Ishikawa (cell line): ENCODE measurements at regions not wholly inside any gene's neighbourhood (a gene's known extent, or its start where the extent isn't known, plus 50 kb on each side); places are given as distances from the start of the nearest gene placed in this dataset.

Experiments used
- CEBPB ChIP-seq: IDR thresholded peaks from 2 replicates; pipeline ENCODE4 v1.6.1; 2012
- CREB1 ChIP-seq: IDR thresholded peaks from 2 replicates; pipeline ENCODE4 v1.6.1; 2012; ENCODE audit warnings: low read depth
- EGR1 ChIP-seq: IDR thresholded peaks from 2 replicates; pipeline ENCODE4 v1.6.1; 2012
- EP300 ChIP-seq: IDR thresholded peaks from 2 replicates; pipeline ENCODE4 v1.6.1; 2012; ENCODE audit warnings: borderline replicate concordance
- FOXM1 ChIP-seq: IDR thresholded peaks from 2 replicates; pipeline ENCODE4 v1.6.1; 2012; ENCODE audit warnings: low read depth, borderline replicate concordance
- NFIC ChIP-seq: IDR thresholded peaks from 2 replicates; pipeline ENCODE4 v1.6.1; 2012
- RAD21 ChIP-seq: IDR thresholded peaks from 2 replicates; pipeline ENCODE4 v1.6.1; 2012; ENCODE audit warnings: low read depth
- TAF1 ChIP-seq: IDR thresholded peaks from 2 replicates; pipeline ENCODE4 v1.6.1; 2012; ENCODE audit warnings: low read depth, mild to moderate bottlenecking
- TCF12 ChIP-seq: IDR thresholded peaks from 2 replicates; pipeline ENCODE4 v1.6.1; 2012; ENCODE audit warnings: low read depth
- TEAD4 ChIP-seq: IDR thresholded peaks from 2 replicates; pipeline ENCODE4 v1.6.1; 2012
- YY1 ChIP-seq: IDR thresholded peaks from 2 replicates; pipeline ENCODE4 v1.6.1; 2012; ENCODE audit warnings: low read depth
- ZBTB7A ChIP-seq: IDR thresholded peaks from 2 replicates; pipeline ENCODE4 v1.6.1; 2012; ENCODE audit warnings: low read depth
- TF ChIP-seq, protein P1 (sequence below): IDR thresholded peaks from 2 replicates; pipeline ENCODE4 v1.6.1; 2012
- TF ChIP-seq, protein P2 (sequence below): IDR thresholded peaks from 2 replicates; pipeline ENCODE4 v1.6.1; 2012; ENCODE audit warnings: low read depth, mild to moderate bottlenecking
- TF ChIP-seq, protein P3 (sequence below): IDR thresholded peaks from 2 replicates; pipeline ENCODE4 v1.6.1; 2012

DNA sequence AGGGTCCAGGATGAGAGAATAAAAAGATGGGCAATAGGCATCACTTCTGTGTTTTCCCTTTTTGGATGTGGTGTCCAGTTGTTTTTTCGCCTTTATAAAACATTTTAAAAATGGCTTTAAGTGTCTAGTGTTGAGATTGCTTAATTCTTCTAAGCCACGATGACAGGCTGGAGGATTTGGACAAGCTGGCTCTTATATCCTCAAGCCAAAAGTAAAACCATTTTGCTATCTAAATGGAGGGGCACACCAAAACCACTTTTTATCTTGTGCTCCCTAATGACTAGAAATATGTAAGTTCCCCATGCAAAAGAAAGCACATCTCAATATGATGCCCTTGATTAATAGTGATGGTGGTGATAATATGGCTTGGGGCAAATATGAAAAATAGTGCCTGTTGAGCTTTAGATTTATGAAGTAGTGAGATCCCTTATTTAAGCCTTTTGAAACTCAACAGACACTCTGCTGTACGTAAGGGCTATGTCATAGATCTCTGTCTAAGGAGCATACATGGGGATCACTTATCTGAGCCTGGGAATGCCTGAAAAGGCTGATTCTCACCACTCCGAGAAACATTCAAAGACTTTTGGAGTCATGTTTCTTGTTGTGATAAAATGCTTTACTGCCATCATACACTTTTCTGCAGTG is 185.5 kb downstream of the KCNS3 start:
- TF ChIP-seq EGR1 (no peak), TCF12 (no peak), ZBTB7A (no peak), EP300 (no peak), CREB1 (no peak), RAD21 (no peak), YY1 (no peak)
- TF ChIP-seq, protein P1, sequence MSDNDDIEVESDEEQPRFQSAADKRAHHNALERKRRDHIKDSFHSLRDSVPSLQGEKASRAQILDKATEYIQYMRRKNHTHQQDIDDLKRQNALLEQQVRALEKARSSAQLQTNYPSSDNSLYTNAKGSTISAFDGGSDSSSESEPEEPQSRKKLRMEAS: no peak
- TF ChIP-seq, protein P2, sequence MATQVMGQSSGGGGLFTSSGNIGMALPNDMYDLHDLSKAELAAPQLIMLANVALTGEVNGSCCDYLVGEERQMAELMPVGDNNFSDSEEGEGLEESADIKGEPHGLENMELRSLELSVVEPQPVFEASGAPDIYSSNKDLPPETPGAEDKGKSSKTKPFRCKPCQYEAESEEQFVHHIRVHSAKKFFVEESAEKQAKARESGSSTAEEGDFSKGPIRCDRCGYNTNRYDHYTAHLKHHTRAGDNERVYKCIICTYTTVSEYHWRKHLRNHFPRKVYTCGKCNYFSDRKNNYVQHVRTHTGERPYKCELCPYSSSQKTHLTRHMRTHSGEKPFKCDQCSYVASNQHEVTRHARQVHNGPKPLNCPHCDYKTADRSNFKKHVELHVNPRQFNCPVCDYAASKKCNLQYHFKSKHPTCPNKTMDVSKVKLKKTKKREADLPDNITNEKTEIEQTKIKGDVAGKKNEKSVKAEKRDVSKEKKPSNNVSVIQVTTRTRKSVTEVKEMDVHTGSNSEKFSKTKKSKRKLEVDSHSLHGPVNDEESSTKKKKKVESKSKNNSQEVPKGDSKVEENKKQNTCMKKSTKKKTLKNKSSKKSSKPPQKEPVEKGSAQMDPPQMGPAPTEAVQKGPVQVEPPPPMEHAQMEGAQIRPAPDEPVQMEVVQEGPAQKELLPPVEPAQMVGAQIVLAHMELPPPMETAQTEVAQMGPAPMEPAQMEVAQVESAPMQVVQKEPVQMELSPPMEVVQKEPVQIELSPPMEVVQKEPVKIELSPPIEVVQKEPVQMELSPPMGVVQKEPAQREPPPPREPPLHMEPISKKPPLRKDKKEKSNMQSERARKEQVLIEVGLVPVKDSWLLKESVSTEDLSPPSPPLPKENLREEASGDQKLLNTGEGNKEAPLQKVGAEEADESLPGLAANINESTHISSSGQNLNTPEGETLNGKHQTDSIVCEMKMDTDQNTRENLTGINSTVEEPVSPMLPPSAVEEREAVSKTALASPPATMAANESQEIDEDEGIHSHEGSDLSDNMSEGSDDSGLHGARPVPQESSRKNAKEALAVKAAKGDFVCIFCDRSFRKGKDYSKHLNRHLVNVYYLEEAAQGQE: no peak

DNA sequence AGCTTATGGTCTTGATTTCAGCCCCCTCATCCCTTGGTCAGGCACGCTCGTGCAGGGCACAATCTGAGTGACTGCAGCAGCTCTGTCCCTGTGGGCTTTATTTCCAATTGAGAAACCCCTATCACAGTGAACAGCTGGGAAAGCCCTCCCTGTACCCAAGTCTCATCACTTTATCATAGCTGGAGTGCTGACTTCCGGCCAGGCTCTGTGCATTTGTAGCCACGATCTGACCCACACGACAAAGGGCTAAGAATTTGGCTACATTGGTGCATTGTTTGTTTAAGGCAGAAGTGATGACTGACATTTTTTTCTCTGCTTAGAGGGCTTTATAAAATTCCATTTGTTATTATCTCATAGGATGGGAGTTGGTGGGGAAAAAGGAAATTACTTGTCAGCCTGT is 184.4 kb downstream of the KCNS3 start:
- TF ChIP-seq EGR1 (no peak), FOXM1 (no peak), ZBTB7A (no peak), TCF12 (no peak), RAD21 (no peak), TAF1 (no peak), YY1 (no peak), NFIC (no peak)
- TF ChIP-seq, protein P3, sequence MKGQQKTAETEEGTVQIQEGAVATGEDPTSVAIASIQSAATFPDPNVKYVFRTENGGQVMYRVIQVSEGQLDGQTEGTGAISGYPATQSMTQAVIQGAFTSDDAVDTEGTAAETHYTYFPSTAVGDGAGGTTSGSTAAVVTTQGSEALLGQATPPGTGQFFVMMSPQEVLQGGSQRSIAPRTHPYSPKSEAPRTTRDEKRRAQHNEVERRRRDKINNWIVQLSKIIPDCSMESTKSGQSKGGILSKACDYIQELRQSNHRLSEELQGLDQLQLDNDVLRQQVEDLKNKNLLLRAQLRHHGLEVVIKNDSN: no peak
- TF ChIP-seq, protein P1: no peak

DNA sequence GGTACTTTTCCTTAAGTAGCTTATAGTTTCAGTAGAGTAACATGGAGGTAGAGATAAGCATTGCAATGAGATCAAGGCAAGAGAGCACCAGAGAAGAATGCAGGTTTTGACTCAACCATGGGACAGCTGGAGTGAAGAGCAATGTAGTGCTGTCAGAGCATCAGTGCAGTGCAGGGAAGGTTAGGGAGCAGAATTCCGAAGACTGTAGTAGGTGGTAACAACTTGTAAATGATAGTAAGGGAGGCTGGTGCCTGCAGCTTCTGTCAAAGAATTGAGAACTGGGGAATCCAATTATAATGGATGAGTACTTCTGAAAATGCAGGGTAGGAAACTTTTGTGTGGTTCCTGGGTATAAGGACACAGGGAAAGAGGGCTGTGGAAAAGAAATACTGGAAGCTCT is 183.2 kb downstream of the KCNS3 start:
- no peak for TF ChIP-seq CREB1
- no peak for TF ChIP-seq EGR1
- no peak for TF ChIP-seq RAD21
- no peak for TF ChIP-seq YY1
- TF ChIP-seq, protein P3: no peak
- TF ChIP-seq NFIC: no peak
- no peak for TF ChIP-seq TAF1
- TF ChIP-seq, protein P2: no peak
- TF ChIP-seq, protein P1: no peak

DNA sequence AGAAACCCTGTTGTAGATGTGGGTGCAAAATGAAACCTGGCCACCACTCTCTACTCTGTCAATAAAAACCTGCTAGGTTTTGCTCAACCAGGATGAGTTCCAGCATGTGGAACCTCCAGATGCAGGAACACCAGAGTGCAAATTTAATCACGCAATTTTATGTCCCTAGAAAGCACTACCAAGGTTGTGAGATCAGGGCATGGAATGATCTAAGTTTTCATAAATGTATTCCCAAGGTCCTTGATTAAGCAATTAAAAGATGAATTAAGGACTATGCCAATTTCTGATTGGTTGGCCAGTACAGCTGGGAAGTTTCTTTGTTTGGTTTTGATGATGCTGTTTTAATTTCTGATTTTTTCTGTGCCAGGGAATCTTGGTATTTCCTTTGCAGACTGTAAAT is 179.2 kb downstream of the KCNS3 start:
- TF ChIP-seq TEAD4 (no peak), CREB1 (no peak), TAF1 (no peak), RAD21 (no peak), ZBTB7A (no peak), FOXM1 (no peak), CEBPB (no peak), TCF12 (no peak), EP300 (no peak)
- TF ChIP-seq, protein P2: no peak

DNA sequence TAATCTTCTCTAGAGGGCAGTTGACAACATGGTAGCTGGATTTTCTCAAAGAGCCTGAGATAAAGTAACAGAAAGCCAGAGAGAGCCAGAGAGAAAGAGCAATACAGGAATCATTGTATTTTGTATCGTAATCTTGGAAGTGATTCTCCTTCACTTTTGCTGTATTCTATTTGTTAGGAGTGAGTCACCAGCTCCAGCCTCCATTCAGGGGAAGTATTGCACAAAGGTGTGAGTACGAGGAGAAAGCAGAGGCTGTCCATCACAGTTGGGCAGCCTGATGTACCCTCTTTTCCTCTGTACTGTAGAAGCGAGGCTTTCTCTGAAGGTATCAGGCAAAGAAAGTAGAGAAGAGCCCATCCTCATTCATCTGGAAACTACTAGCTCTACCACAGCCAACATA is 176.8 kb downstream of the KCNS3 start:
- TF ChIP-seq FOXM1: no peak
- TF ChIP-seq EP300: no peak
- no peak for TF ChIP-seq YY1
- TF ChIP-seq, protein P1: no peak
- no peak for TF ChIP-seq ZBTB7A
- TF ChIP-seq TCF12: no peak
- TF ChIP-seq, protein P3: no peak
- no peak for TF ChIP-seq CREB1
- no peak for TF ChIP-seq TEAD4
- TF ChIP-seq CEBPB: no peak
- no peak for TF ChIP-seq RAD21
- TF ChIP-seq, protein P2: no peak
- TF ChIP-seq EGR1: no peak
- no peak for TF ChIP-seq NFIC
- TF ChIP-seq TAF1: no peak
